Adrenal gland (tissue), 5 donors: ENCODE measurements at regions not wholly inside any gene's neighbourhood (a gene's known extent, or its start where the extent isn't known, plus 50 kb on each side); places are given as distances from the start of the nearest gene placed in this dataset.

Source experiments
- CTCF ChIP-seq, 6 experiments: fragments of 450-650 bp in 4 of 6; fragments of 200-600 bp in 2 of 6; sonication (generic) in 1 of 6; IDR thresholded peaks; 1 replicate in 5 of 6; 2 replicates in 1 of 6; pipeline versions ENCODE4 v1.5.1 to v1.8.0; 2016 to 2021; ENCODE audit warnings: antibody characterized with exemption in 6 of 6, mild to moderate bottlenecking in 2 of 6, moderate library complexity in 1 of 6
- POLR2A ChIP-seq, 2 donors: fragments of 450-650 bp; IDR thresholded peaks; one replicate each; pipeline ENCODE4 v1.6.1; 2017; ENCODE audit warnings: antibody characterized with exemption in 2 of 2, mild to moderate bottlenecking in 2 of 2, moderate library complexity in 1 of 2
- donor health status: DM: no; HTN: no; CAD: no.

GRCh38 chr10:2604891-2605290 lies 462.5 kb upstream of the PFKP start:
- TF ChIP-seq CTCF (IDR thresholded peaks at IDR 0.05) (no peak), POLR2A (IDR thresholded peaks at IDR 0.05) (no peak)
